ENCODE measurements at regions not wholly inside any gene's neighbourhood (a gene's known extent, or its start where the extent isn't known, plus 50 kb on each side); places are given as distances from the start of the nearest gene placed in this dataset.

- H3K9ac ChIP-seq (ENCODE audit: low read length in 3 of 3) = no peak overlapping the region
- no peaks in the 10 kb centered on the region for H3K4me1 ChIP-seq (ENCODE audit: control insufficient read depth in 2 of 3, insufficient read depth in 2 of 3, low read depth in 1 of 3, low read length in 3 of 3)
- intact Hi-C loops (cut with DNase I) = no loop called here
- no peak for FAIRE-seq
- H3K4me3 ChIP-seq (ENCODE audit: low read length in 3 of 3) = no peak overlapping the region
- no peaks in the 10 kb centered on the region for H3K9me3 ChIP-seq (ENCODE audit: control insufficient read depth in 2 of 3, insufficient read depth in 1 of 3, low read length in 3 of 3)
- TF ChIP-seq CTCF (IDR thresholded peaks at IDR 0.05; ENCODE audit: borderline replicate concordance, extremely low read depth, insufficient read depth) = no peak
- H3K27ac ChIP-seq (ENCODE audit: low read depth in 2 of 2, low read length in 2 of 2) = no peak overlapping the region
- no peaks in the 10 kb centered on the region for H3K36me3 ChIP-seq (ENCODE audit: control insufficient read depth in 2 of 3, insufficient read depth in 3 of 3, low read length in 3 of 3)
- peak in 1 of 5 donors; percentile 6 for DNase-seq
- H3K27me3 ChIP-seq (ENCODE audit: control insufficient read depth, insufficient read depth, low read length) = no peaks in the 10 kb centered on the region
Measured at GRCh38 chr17:70365091-70365583, 195.8 kb downstream of the KCNJ2 start.

GRCh38 chr17:70366386-70366785 is 197.1 kb downstream of the KCNJ2 start:
- H3K9me3 ChIP-seq (ENCODE audit: control insufficient read depth in 2 of 3, insufficient read depth in 1 of 3, low read length in 3 of 3) = no peaks in the 10 kb centered on the region
- no peak overlapping the region for H3K27ac ChIP-seq (ENCODE audit: low read depth in 2 of 2, low read length in 2 of 2)
- TF ChIP-seq CTCF (IDR thresholded peaks at IDR 0.05; ENCODE audit: borderline replicate concordance, extremely low read depth, insufficient read depth) = no peak
- H3K9ac ChIP-seq (ENCODE audit: low read length in 3 of 3) = no peak overlapping the region
- no peak for DNase-seq
- no peaks in the 10 kb centered on the region for H3K27me3 ChIP-seq (ENCODE audit: control insufficient read depth, insufficient read depth, low read length)
- intact Hi-C loops (cut with DNase I) = no loop called here
- no peak overlapping the region for H3K4me3 ChIP-seq (ENCODE audit: low read length in 3 of 3)
- no peaks in the 10 kb centered on the region for H3K4me1 ChIP-seq (ENCODE audit: control insufficient read depth in 2 of 3, insufficient read depth in 2 of 3, low read depth in 1 of 3, low read length in 3 of 3)
- no peak for FAIRE-seq
- no peaks in the 10 kb centered on the region for H3K36me3 ChIP-seq (ENCODE audit: control insufficient read depth in 2 of 3, insufficient read depth in 3 of 3, low read length in 3 of 3)

GRCh38 chr17:70368011-70368410 is 198.7 kb downstream of the KCNJ2 start:
- H3K27me3 ChIP-seq (ENCODE audit: control insufficient read depth, insufficient read depth, low read length) = no peaks in the 10 kb centered on the region
- no peak for TF ChIP-seq CTCF (IDR thresholded peaks at IDR 0.05; ENCODE audit: borderline replicate concordance, extremely low read depth, insufficient read depth)
- no peak overlapping the region for H3K9ac ChIP-seq (ENCODE audit: low read length in 3 of 3)
- DNase-seq (no peak), FAIRE-seq (no peak)
- H3K4me1 ChIP-seq (ENCODE audit: control insufficient read depth in 2 of 3, insufficient read depth in 2 of 3, low read depth in 1 of 3, low read length in 3 of 3) = no peaks in the 10 kb centered on the region
- H3K36me3 ChIP-seq (ENCODE audit: control insufficient read depth in 2 of 3, insufficient read depth in 3 of 3, low read length in 3 of 3) = no peaks in the 10 kb centered on the region
- no peak overlapping the region for H3K27ac ChIP-seq (ENCODE audit: low read depth in 2 of 2, low read length in 2 of 2)
- H3K4me3 ChIP-seq (ENCODE audit: low read length in 3 of 3) = no peak overlapping the region
- intact Hi-C loops (cut with DNase I) = no loop called here
- H3K9me3 ChIP-seq (ENCODE audit: control insufficient read depth in 2 of 3, insufficient read depth in 1 of 3, low read length in 3 of 3) = no peaks in the 10 kb centered on the region

GRCh38 chr17:70369391-70369790 is 200.1 kb downstream of the KCNJ2 start:
- Histone ChIP-seq H3K27ac (ENCODE audit: low read depth in 2 of 2, low read length in 2 of 2) (no peak overlapping the region), H3K36me3 (ENCODE audit: control insufficient read depth in 2 of 3, insufficient read depth in 3 of 3, low read length in 3 of 3) (no peaks in the 10 kb centered on the region), H3K27me3 (ENCODE audit: control insufficient read depth, insufficient read depth, low read length) (no peaks in the 10 kb centered on the region), H3K4me3 (ENCODE audit: low read length in 3 of 3) (no peak overlapping the region), H3K9ac (ENCODE audit: low read length in 3 of 3) (no peak overlapping the region), H3K9me3 (ENCODE audit: control insufficient read depth in 2 of 3, insufficient read depth in 1 of 3, low read length in 3 of 3) (no peaks in the 10 kb centered on the region), H3K4me1 (ENCODE audit: control insufficient read depth in 2 of 3, insufficient read depth in 2 of 3, low read depth in 1 of 3, low read length in 3 of 3) (no peaks in the 10 kb centered on the region)
- intact Hi-C loops (cut with DNase I) = no loop called here
- FAIRE-seq (no peak), DNase-seq (no peak)
- TF ChIP-seq CTCF (IDR thresholded peaks at IDR 0.05; ENCODE audit: borderline replicate concordance, extremely low read depth, insufficient read depth) = no peak

All from kidney (tissue), 13 donors.